ENCODE measurements at regions not wholly inside any gene's neighbourhood (a gene's known extent, or its start where the extent isn't known, plus 50 kb on each side); places are given as distances from the start of the nearest gene placed in this dataset.

GRCh38 chr20:39532205-39532604 is 570.1 kb downstream of the DHX35 start:
- no peak for TF ChIP-seq CTCF (IDR thresholded peaks at IDR 0.05; ENCODE audit: control insufficient read depth, extremely low read depth, insufficient read depth)
- no peak overlapping the region for H3K4me3 ChIP-seq (ENCODE audit: low read depth, low read length)
- DNase-seq (ENCODE audit: low read depth) = no peak

GRCh38 chr20:39528436-39528835 is 566.3 kb downstream of the DHX35 start:
- no peak for TF ChIP-seq CTCF (IDR thresholded peaks at IDR 0.05; ENCODE audit: control insufficient read depth, extremely low read depth, insufficient read depth)
- DNase-seq (ENCODE audit: low read depth) = no peak
- no peak overlapping the region for H3K4me3 ChIP-seq (ENCODE audit: low read depth, low read length)

GRCh38 chr20:39524371-39524911 is 562.3 kb downstream of the DHX35 start:
- H3K4me3 ChIP-seq (ENCODE audit: low read depth, low read length) = no peak overlapping the region
- TF ChIP-seq CTCF (IDR thresholded peaks at IDR 0.05; ENCODE audit: control insufficient read depth, extremely low read depth, insufficient read depth) = no peak
- DNase-seq (ENCODE audit: low read depth) = no peak

GRCh38 chr20:39523405-39523804 is 561.3 kb downstream of the DHX35 start:
- TF ChIP-seq CTCF (IDR thresholded peaks at IDR 0.05; ENCODE audit: control insufficient read depth, extremely low read depth, insufficient read depth) = no peak
- DNase-seq (ENCODE audit: low read depth) = no peak

GRCh38 chr20:39518654-39519053 is 556.5 kb downstream of the DHX35 start:
- TF ChIP-seq CTCF (IDR thresholded peaks at IDR 0.05; ENCODE audit: control insufficient read depth, extremely low read depth, insufficient read depth) = no peak
- H3K4me3 ChIP-seq (ENCODE audit: low read depth, low read length) = no peak overlapping the region
- no peak for DNase-seq (ENCODE audit: low read depth)

More at GRCh38 chr20:39523405-39523804, 561.3 kb downstream of the DHX35 start:
- no peak overlapping the region for H3K4me3 ChIP-seq (ENCODE audit: low read depth, low read length)

GRCh38 chr20:39516964-39517363 is 554.8 kb downstream of the DHX35 start:
- no peak for TF ChIP-seq CTCF (IDR thresholded peaks at IDR 0.05; ENCODE audit: control insufficient read depth, extremely low read depth, insufficient read depth)
- DNase-seq (ENCODE audit: low read depth) = no peak
- no peak overlapping the region for H3K4me3 ChIP-seq (ENCODE audit: low read depth, low read length)

GRCh38 chr20:39504710-39505094 is 542.6 kb downstream of the DHX35 start:
- no peak overlapping the region for H3K4me3 ChIP-seq (ENCODE audit: low read depth, low read length)
- DNase-seq (ENCODE audit: low read depth) = no peak
- no peak for TF ChIP-seq CTCF (IDR thresholded peaks at IDR 0.05; ENCODE audit: control insufficient read depth, extremely low read depth, insufficient read depth)
